ENCODE measurements at regions not wholly inside any gene's neighbourhood (a gene's known extent, or its start where the extent isn't known, plus 50 kb on each side); places are given as distances from the start of the nearest gene placed in this dataset.
"Not testable (repeated sequence)": the region's sequence is repeated elsewhere in the genome, so short reads cannot be mapped to it uniquely, and the experiment has no call there.

DNA sequence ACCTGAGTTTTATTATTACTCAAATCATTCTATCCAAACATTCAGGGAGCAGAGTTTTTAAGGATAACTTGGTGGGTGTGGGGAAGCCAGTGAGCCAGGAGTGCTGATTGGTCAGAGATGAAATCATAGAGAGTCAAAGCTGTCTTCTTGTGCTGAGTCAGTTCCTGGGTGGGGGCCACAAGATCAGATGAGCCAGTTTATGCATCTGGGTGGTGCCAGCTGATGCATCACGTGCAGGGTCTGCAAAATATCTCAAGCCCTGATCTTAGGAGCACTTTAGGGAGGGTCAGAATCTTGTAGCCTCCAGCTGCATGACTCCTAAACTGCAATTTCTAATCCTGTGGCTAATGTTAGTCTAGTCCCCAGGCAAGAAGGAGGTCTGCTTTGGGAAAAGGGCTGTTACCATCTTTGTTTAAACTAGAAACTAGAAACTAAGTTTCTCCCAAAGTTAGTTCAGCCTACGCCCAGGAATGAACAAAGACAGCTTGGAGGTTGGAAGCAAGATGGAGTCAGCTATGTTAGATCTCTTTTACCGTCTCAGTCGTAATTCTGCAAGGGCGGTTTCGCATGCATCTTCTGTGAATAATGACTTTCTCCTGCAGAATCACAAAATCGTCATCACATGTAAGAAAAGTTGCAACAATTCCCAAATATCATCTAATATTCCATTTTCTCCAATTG lies 97.5 kb downstream of the ZNF664 start:
- DNase-seq (ENCODE audit: low read depth): peak; percentile 38

GRCh38 chr12:124071075-124071443 lies 98.0 kb downstream of the ZNF664 start:
- no peak for DNase-seq (ENCODE audit: low read depth)

DNA sequence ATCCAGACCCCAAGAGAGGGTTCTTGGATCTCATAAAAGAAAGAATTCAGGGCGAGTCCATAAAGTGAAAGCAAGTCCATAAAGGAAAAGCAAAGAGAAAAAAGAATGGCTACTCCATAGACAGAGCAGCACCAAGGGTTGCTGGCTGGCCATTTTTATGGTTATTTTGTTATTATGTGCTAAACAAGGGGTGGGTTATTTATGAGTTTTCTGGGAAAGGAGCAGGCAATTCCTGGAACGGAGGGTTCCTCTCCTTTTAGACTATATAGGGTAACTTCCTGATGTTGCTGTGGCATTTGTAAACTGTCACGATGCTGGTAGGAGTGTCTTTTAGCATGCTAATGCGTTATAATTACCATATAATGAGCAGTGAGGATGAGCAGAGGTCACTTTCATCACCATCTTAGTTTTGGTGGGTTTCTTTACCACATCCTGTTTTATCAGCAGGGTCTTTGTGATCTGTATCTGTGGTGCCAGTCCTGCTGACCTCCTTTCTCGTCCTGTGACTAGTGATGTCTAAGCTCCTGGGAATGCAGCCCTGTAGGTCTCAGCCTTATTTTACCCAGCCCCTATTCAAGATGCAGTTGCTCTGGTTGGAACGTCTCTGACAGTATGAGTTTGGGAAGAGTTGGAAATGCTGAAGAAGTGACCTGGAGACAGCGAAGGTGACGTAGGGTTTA lies 100.5 kb downstream of the ZNF664 start:
- DNase-seq (ENCODE audit: low read depth): peak; percentile 63

GRCh38 chr12:124075841-124076240 lies 102.8 kb downstream of the ZNF664 start:
- no peak for DNase-seq (ENCODE audit: low read depth)

DNA sequence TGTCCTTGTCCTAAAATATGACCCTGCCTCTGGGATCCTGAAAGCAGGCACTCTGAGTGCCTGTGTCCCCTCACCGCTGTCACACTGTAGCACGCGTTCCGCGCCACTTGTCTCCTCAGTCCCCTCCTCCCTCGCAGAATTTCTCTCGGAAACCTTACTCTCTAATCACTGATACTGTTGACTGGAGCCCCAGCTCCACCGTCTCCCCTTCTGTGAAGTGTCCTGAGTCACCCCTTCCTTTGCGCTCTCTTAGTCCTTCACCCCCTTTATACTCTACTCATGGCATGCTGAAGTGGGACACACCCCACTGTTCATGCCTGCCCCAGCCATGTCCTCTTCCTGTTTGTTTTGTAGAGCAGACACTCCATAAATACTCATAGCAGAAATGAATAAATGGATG lies 104.7 kb downstream of the ZNF664 start:
- no peak for DNase-seq (ENCODE audit: low read depth)

DNA sequence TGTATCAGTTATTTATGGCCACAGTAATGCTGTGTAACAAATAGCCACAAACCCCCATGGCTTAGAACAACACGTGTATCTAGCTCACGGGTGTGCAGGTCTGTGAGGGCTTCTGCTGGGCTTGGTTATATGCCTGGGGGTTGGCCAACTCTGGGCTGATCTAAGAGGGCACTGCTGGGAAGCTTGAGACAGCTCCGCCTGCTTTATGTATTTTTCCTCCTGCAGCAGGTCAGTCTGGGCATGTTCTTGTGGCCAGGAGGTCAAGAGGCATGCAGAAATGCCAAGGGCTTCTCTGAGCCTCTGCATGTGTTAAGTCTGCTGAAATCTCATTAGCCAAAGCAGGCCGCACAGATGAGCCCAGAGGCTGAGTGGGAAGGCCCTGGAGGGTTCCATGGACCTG lies 105.8 kb downstream of the ZNF664 start:
- DNase-seq (ENCODE audit: low read depth): no peak

- no peak for DNase-seq (ENCODE audit: low read depth)
Measured at GRCh38 chr12:124080649-124081048, 107.6 kb downstream of the ZNF664 start.

DNA sequence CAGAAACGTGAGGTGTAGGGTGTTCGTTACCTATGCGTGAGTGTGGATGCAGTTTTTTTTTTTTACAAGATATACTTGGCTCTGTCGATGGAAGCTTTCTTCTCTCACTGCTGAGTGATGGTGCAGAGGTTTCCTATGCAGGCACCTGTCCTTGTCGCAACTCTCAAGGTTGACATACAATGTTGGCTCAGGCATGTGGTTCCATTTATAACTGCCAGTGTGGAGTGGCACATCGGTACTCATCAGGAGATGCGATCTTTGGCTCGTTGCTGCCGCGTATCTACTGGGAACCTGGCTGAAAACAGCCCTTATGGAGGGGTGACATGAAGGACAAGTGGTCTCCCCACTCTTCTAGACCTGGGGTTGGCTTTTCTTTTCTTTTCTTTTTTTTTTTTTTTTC lies 109.0 kb downstream of the ZNF664 start:
- DNase-seq (ENCODE audit: low read depth): no peak

DNA sequence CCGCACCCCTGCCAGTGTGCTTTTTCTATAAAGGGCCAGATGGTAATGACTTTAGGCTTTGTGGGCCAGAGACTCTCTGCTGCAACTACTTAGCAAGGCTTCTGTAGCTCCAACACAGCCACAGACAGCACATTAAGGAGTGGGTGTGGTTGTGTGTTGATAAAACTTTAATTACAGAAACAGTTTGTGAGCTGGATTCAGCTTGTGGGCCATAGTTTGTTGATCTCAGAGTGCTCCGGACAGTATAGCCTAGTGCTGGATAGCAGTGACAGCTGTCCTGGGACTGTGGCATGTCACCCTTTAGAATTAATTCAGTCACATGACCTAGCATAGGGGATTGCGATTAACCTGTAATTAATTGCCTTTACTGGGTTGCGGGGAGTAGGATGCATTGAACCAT lies 109.7 kb downstream of the ZNF664 start:
- no peak for DNase-seq (ENCODE audit: low read depth)

DNA sequence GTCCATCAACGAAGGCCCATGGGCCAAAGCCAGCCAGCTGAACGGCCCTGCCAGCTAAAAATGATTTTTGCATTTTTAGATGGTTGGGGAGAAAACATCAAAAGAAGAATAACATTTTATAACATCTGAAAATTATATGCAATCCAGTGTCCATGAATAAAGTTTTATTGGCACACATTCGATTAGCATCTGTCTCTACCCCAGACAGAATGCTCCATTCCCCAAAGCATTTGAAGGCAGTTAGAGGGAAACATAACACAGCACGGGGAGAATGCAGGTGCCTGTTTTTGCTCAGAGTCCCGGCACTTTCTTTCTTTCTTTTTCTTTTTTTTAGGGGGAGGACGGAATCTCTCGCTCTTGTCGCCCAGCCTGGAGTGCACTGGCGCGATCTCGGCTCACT lies 110.7 kb downstream of the ZNF664 start:
- no peak for DNase-seq (ENCODE audit: low read depth)

DNA sequence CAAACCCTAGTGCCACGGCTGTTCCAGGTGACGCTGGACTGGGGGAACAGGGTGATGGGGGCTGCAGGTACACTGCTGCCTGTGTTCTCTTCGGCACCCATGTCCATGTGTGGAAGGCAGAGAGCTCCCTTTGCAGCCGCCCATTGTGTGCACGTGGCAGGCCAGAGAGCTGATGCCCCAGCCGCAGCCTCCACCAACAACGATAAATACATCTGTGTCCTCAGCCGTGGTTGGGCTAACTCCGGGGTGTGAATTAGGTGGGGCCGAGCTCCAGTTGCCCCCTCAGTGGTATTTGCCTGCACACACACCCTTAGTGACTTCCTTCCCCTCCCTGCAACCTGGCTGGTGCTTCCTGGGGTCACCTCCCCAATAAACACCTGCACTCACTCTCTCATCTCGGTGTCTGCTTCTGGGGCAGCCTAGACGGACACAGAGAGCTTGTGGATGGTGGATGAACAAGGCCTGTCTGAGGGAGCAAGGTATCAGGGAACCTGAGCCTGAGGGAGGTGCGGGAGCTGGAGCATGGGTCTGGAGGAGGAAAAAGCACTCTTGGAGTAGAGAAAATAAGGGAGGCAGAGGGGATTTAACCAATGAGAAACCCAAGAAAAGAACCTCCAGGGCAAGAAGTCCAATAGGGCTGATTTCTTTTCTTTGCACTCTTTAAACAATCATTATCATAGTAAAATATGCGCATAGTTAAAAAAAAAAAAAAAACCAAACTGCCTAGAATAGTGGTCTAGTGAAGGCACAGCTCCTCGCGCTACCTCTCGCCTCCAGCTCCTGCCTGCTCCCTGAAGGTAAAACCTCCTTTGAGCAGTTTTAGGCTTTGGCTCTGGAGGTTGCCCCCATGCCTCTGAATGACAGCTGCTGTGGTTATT lies 112.6 kb downstream of the ZNF664 start:
- no peak for DNase-seq (ENCODE audit: low read depth)

GRCh38 chr12:124086299-124086898 lies 113.4 kb downstream of the ZNF664 start:
- DNase-seq (ENCODE audit: low read depth): no peak

- DNase-seq (ENCODE audit: low read depth): no peak
Measured at GRCh38 chr12:124087266-124088051, 114.4 kb downstream of the ZNF664 start.

- no peak for DNase-seq (ENCODE audit: low read depth)
Measured at GRCh38 chr12:124088217-124088907, 115.3 kb downstream of the ZNF664 start.

GRCh38 chr12:124089181-124089914 lies 116.3 kb downstream of the ZNF664 start:
- DNase-seq (ENCODE audit: low read depth): not testable (repeated sequence)

DNA sequence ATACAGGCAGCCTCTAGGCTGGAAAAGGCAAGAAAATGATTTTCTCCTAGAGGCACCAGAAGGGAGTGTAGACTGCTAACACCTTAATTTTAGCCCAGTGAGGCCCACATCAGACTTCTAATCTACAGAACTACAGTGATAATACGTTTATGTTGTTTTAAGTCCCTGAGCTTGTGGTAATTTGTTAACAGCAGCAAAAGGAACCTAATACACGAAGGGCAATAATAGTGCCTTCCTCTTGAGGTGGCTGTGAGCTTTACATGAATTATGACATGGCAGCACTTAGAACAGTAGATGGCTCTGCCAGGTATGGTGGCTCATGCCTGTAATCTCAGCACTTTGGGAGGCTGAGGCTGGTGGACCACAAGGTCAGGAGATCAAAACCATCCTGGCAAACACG lies 118.8 kb downstream of the ZNF664 start:
- DNase-seq (ENCODE audit: low read depth): no peak

DNA sequence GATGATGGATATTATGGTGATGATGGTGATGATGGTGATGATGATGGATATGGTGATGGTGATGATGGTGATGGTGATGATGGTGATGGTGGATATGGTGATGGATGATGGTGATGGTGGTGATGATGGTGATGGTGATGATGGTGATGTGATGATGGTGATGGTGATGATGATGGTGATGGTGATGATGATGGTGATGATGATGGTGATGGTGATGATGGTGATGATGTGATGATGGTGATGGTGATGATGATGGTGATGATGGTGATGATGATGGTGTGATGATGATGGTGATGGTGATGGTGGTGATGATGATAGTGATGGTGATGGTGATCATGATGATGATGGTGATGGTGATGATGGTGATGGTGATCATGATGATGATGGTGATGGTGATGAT lies 119.5 kb downstream of the ZNF664 start:
- not testable (repeated sequence) for DNase-seq (ENCODE audit: low read depth)

DNA sequence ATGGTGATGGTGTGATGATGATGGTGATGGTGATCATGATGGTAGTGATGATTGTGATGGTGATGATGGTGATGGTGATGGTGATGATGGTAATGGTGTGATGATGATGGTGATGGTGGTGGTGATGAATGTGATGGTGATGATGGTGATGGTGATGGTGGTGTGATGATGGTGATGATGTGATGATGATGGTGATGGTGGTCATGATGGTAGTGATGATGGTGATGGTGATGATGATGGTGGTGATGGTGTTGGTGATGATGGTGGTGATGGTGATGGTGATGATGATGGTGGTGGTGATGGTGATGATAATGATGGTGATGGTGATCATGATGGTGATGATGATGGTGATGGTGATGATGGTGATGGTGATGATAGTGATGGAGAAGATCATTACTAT lies 120.3 kb downstream of the ZNF664 start:
- DNase-seq (ENCODE audit: low read depth): no peak

DNA sequence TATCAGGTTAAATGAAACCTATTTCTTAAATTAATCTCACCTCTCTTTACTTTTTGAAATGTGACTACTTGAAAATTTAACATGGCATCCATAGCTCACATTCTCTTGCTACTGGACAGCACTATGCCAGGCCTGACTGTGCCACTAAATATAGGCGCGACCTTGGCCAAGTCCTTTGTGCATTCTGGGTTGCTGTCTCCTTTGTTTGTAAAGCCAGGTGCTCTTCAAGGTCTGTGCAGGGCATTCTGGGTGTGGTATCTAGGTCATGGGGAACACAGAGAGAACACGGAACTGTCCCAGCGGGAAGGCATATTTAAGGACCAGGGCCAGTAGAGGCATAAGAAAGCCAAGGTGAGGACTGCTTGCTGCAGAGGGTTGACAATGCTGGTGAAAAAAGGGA lies 121.2 kb downstream of the ZNF664 start:
- no peak for DNase-seq (ENCODE audit: low read depth)

- no peak for DNase-seq (ENCODE audit: low read depth)
Measured at GRCh38 chr12:124094733-124095132, 121.7 kb downstream of the ZNF664 start.

All from ELR (cell line).